Lung (tissue), 11 donors: ENCODE measurements at regions not wholly inside any gene's neighbourhood (a gene's known extent, or its start where the extent isn't known, plus 50 kb on each side); places are given as distances from the start of the nearest gene placed in this dataset.

ENCODE experiments used
- ATAC-seq: fragments of 200-7000 bp; cut with Tn5 transposase; one replicate; pipeline ENCODE4 v1.9.1; 2020; ENCODE audit warnings: moderate number of reproducible peaks; ENCODE audit not compliant: insufficient read depth, low FRiP score
- DNase-seq, 3 donors: peaks; one replicate each; pipeline ENCODE4 v3.0.0-alpha.2; 2013 to 2017
- H3K27ac ChIP-seq, 2 donors: one replicate each; pipeline ENCODE4 v1.5.1; 2013; ENCODE audit warnings: mild to moderate bottlenecking in 2 of 2, moderate library complexity in 2 of 2, control low read depth in 1 of 2, inconsistent platforms in 1 of 2, low read depth in 1 of 2, low read length in 1 of 2
- H3K27me3 ChIP-seq, 3 donors: one replicate each; pipeline ENCODE4 v1.5.1; 2013; ENCODE audit warnings: low read length in 2 of 3; ENCODE audit not compliant: control insufficient read depth in 3 of 3, insufficient read depth in 3 of 3
- H3K36me3 ChIP-seq, 4 donors: one replicate each; pipeline ENCODE4 v1.5.1; 2013; ENCODE audit warnings: low read length in 4 of 4, mild to moderate bottlenecking in 1 of 4, moderate library complexity in 1 of 4; ENCODE audit not compliant: control insufficient read depth in 4 of 4, insufficient read depth in 4 of 4
- H3K4me1 ChIP-seq, 5 donors: one replicate each; pipeline ENCODE4 v1.5.1; 2013; ENCODE audit warnings: low read length in 5 of 5, mild to moderate bottlenecking in 2 of 5, moderate library complexity in 1 of 5; ENCODE audit not compliant: control insufficient read depth in 5 of 5, insufficient read depth in 5 of 5
- H3K4me3 ChIP-seq: one replicate; pipeline ENCODE4 v1.5.1; 2013; ENCODE audit warnings: mild to moderate bottlenecking, control low read depth, moderate library complexity
- H3K9ac ChIP-seq, 2 donors: one replicate each; pipeline ENCODE4 v1.5.1; 2013; ENCODE audit warnings: low read length in 2 of 2, control low read depth in 1 of 2; ENCODE audit not compliant: insufficient read depth in 1 of 2
- H3K9me3 ChIP-seq, 4 donors: one replicate each; pipeline ENCODE4 v1.5.1; 2013; ENCODE audit warnings: low read length in 3 of 4, mild to moderate bottlenecking in 1 of 4, moderate library complexity in 1 of 4; ENCODE audit not compliant: control insufficient read depth in 4 of 4, insufficient read depth in 3 of 4
- CTCF ChIP-seq: IDR thresholded peaks from 2 replicates; pipeline ENCODE4 v1.5.1; 2012; ENCODE audit warnings: mild to moderate bottlenecking; ENCODE audit errors: control extremely low read depth, extremely low read depth
- WGBS, 2 donors: extraction: QIAGEN DNeasy Blood & Tissue Kit; methylation state at CpG; one replicate each; pipeline ENCODE4 v1.1.7; 2013; 5-methylcytosine and 5-hydroxymethylcytosine counted together
- donor health status: control.
- donor health status: control.
- donor health status: Bipolar disorder and iron deficiency.
- donor health status: healthy.
- donor health status: DM: yes; HTN: yes; CAD: no.

GRCh38 chr10:8889538-8889937 lies 835.0 kb downstream of the GATA3 start:
- 66 to 90% methylated on average over 2 of the region's 2 CpGs for WGBS, 2 donors
- ATAC-seq (no peak), DNase-seq (no peak)
- no peak overlapping the region for H3K9ac ChIP-seq
- no peak overlapping the region for H3K27ac ChIP-seq
- no peak overlapping the region for H3K4me3 ChIP-seq
- H3K36me3 ChIP-seq: no peaks in the 10 kb centered on the region
- peaks cover 0 to 3% (median 0%) of the 10 kb centered on the region in 4 donors for H3K9me3 ChIP-seq
- H3K4me1 ChIP-seq: no peaks in the 10 kb centered on the region
- TF ChIP-seq CTCF: no peak
- H3K27me3 ChIP-seq: no peaks in the 10 kb centered on the region

GRCh38 chr10:8893102-8893501 lies 838.6 kb downstream of the GATA3 start:
- no peak for TF ChIP-seq CTCF
- 68 to 74% methylated on average over 3 of the region's 3 CpGs for WGBS, 2 donors
- peaks cover 0 to 3% (median 0%) of the 10 kb centered on the region in 4 donors for H3K9me3 ChIP-seq
- no peak overlapping the region for H3K4me3 ChIP-seq
- ATAC-seq: no peak
- no peaks in the 10 kb centered on the region for H3K27me3 ChIP-seq
- no peaks in the 10 kb centered on the region for H3K4me1 ChIP-seq
- H3K27ac ChIP-seq: no peak overlapping the region
- no peak for DNase-seq
- no peaks in the 10 kb centered on the region for H3K36me3 ChIP-seq
- no peak overlapping the region for H3K9ac ChIP-seq

GRCh38 chr10:8894148-8894547 lies 839.7 kb downstream of the GATA3 start:
- Histone ChIP-seq H3K27ac (no peak overlapping the region), H3K9me3 (no peaks in the 10 kb centered on the region), H3K4me3 (no peak overlapping the region), H3K9ac (no peak overlapping the region), H3K4me1 (no peaks in the 10 kb centered on the region), H3K27me3 (no peaks in the 10 kb centered on the region), H3K36me3 (no peaks in the 10 kb centered on the region)
- ATAC-seq (no peak), DNase-seq (no peak)
- no peak for TF ChIP-seq CTCF
- 85 to 92% methylated on average over 4 of the region's 4 CpGs for WGBS, 2 donors

- Histone ChIP-seq H3K4me3 (no peak overlapping the region), H3K27ac (no peak overlapping the region), H3K36me3 (no peaks in the 10 kb centered on the region), H3K27me3 (no peaks in the 10 kb centered on the region), H3K4me1 (no peaks in the 10 kb centered on the region), H3K9ac (no peak overlapping the region), H3K9me3 (no peaks in the 10 kb centered on the region)
- TF ChIP-seq CTCF: no peak
- ATAC-seq: no peak
- no peak for DNase-seq
- WGBS, 2 donors: 75 to 83% methylated on average over 5 of the region's 5 CpGs
Observed at GRCh38 chr10:8897769-8898168, 843.3 kb downstream of the GATA3 start.
